ENCODE measurements at regions not wholly inside any gene's neighbourhood (a gene's known extent, or its start where the extent isn't known, plus 50 kb on each side); places are given as distances from the start of the nearest gene placed in this dataset.

DNA sequence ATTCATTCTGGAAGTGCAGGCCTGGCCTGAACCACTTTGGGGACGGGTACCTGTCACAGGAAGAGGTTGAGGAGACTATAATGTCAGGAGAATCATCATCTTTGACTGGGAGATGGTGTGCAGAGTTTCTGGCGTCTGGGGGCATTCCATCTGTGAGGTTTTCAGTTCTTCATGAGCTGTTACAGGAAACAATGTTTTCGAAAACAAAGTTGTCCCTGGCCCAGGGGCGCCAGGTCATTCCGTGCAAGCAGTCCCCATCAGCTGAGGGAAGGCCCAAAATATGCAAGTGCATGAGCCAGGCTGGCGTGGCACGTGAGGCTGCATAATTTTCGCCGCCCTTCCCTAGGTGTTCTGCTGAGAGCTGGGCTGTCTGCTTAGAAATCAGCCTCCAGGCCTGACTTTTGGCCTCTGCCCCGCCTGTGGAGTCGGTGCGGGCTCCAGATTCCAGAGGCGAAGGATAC, 68.4 kb upstream of the ATP5PO start:
- no peak for TF ChIP-seq SP1 (IDR thresholded peaks at IDR 0.05)
- TF ChIP-seq FOXM1 (IDR thresholded peaks at IDR 0.05; ENCODE audit: borderline replicate concordance) = no peak
- no peak for TF ChIP-seq ZNF384 (IDR thresholded peaks at IDR 0.05)
- TF ChIP-seq FOXK2 (IDR thresholded peaks at IDR 0.05) = no peak
- no peak for TF ChIP-seq FOXA1 (IDR thresholded peaks at IDR 0.05)
- no peak for TF ChIP-seq HDGF (IDR thresholded peaks at IDR 0.05; ENCODE audit: borderline replicate concordance)
- TF ChIP-seq SUZ12 (IDR thresholded peaks at IDR 0.05) = no peak
- no peak for TF ChIP-seq ELF4 (IDR thresholded peaks at IDR 0.05)
- TF ChIP-seq BHLHE40 (IDR thresholded peaks at IDR 0.05; ENCODE audit: borderline replicate concordance) = no peak
- TF ChIP-seq, protein P1, sequence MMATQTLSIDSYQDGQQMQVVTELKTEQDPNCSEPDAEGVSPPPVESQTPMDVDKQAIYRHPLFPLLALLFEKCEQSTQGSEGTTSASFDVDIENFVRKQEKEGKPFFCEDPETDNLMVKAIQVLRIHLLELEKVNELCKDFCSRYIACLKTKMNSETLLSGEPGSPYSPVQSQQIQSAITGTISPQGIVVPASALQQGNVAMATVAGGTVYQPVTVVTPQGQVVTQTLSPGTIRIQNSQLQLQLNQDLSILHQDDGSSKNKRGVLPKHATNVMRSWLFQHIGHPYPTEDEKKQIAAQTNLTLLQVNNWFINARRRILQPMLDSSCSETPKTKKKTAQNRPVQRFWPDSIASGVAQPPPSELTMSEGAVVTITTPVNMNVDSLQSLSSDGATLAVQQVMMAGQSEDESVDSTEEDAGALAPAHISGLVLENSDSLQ (IDR thresholded peaks at IDR 0.05) = no peak
- TF ChIP-seq ARNT (IDR thresholded peaks at IDR 0.05) = no peak
- no peak for TF ChIP-seq LEF1 (IDR thresholded peaks at IDR 0.05; ENCODE audit: borderline replicate concordance)
- no peak for TF ChIP-seq CTBP1 (IDR thresholded peaks at IDR 0.05; ENCODE audit: borderline replicate concordance)
- TF ChIP-seq NFRKB (IDR thresholded peaks at IDR 0.05) = no peak
